GM12878 (cell line): ENCODE measurements at regions not wholly inside any gene's neighbourhood (a gene's known extent, or its start where the extent isn't known, plus 50 kb on each side); places are given as distances from the start of the nearest gene placed in this dataset.
A peak's percentile ranks its signal among the peaks of the same experiment; 100 is the strongest.

Source experiments
- BCL11A ChIP-seq: IDR thresholded peaks from 2 replicates; pipeline ENCODE4 v1.6.1; 2011; ENCODE audit warnings: low read depth, low read length
- BCLAF1 ChIP-seq: fragments of 450-650 bp; IDR thresholded peaks from 2 replicates; pipeline ENCODE4 v1.6.1; 2017; ENCODE audit warnings: antibody characterized with exemption, mild to moderate bottlenecking, moderate library complexity
- CEBPZ ChIP-seq: fragments of 150-350 bp; IDR thresholded peaks from 2 replicates; pipeline ENCODE4 v1.6.1; 2016; ENCODE audit warnings: low read depth, low read length
- CHD2 ChIP-seq: IDR thresholded peaks from 2 replicates; pipeline ENCODE4 v1.6.1; 2011; ENCODE audit warnings: low read depth, low read length, improper control_type of control experiment, borderline replicate concordance
- E2F8 ChIP-seq: fragments of 450-650 bp; IDR thresholded peaks from 2 replicates; pipeline ENCODE4 v1.6.1; 2018; ENCODE audit warnings: mild to moderate bottlenecking, low read depth, moderate library complexity; ENCODE audit not compliant: partially characterized antibody
- EGR1 ChIP-seq, 2 experiments: IDR thresholded peaks; 1 replicate in 1 of 2; 2 replicates in 1 of 2; pipeline ENCODE4 v1.6.1; 2011 to 2012; ENCODE audit warnings: low read depth in 2 of 2, low read length in 2 of 2, borderline replicate concordance in 1 of 2, mild to moderate bottlenecking in 1 of 2, moderate library complexity in 1 of 2
- ESRRA ChIP-seq: IDR thresholded peaks from 2 replicates; pipeline ENCODE4 v1.6.1; 2012; ENCODE audit warnings: mild to moderate bottlenecking, low read length, improper control_type of control experiment
- HCFC1 ChIP-seq: fragments of 150-350 bp; IDR thresholded peaks from 2 replicates; pipeline ENCODE4 v1.6.1; 2014; ENCODE audit warnings: low read length
- HDAC2 ChIP-seq: fragments of 200-600 bp; sonication (generic); IDR thresholded peaks from 2 replicates; pipeline ENCODE4 v1.6.1; 2017
- JUND ChIP-seq: IDR thresholded peaks from 2 replicates; pipeline ENCODE4 v1.6.1; 2012; ENCODE audit warnings: low read depth, mild to moderate bottlenecking, low read length, improper control_type of control experiment, moderate library complexity
- KLF5 ChIP-seq: fragments of 450-650 bp; IDR thresholded peaks from 2 replicates; pipeline ENCODE4 v1.6.1; 2014; ENCODE audit warnings: mild to moderate bottlenecking; ENCODE audit not compliant: partially characterized antibody
- MAX ChIP-seq: IDR thresholded peaks from 2 replicates; pipeline ENCODE4 v1.6.1; 2012; ENCODE audit warnings: low read depth, low read length, improper control_type of control experiment
- MYB ChIP-seq: fragments of 150-350 bp; IDR thresholded peaks from 2 replicates; pipeline ENCODE4 v1.6.1; 2014; ENCODE audit warnings: mild to moderate bottlenecking, low read depth, low read length, borderline replicate concordance
- NBN ChIP-seq: fragments of 450-650 bp; IDR thresholded peaks from 2 replicates; pipeline ENCODE4 v1.6.1; 2016
- PML ChIP-seq: IDR thresholded peaks from 2 replicates; pipeline ENCODE4 v1.6.1; 2012; ENCODE audit warnings: low read length, inconsistent platforms
- POU2F2 ChIP-seq: IDR thresholded peaks from 3 replicates; pipeline ENCODE4 v1.6.1; 2011; ENCODE audit warnings: low read depth, mild to moderate bottlenecking, low read length, borderline replicate concordance
- RAD21 ChIP-seq: IDR thresholded peaks from 2 replicates; pipeline ENCODE4 v1.6.1; 2011; ENCODE audit warnings: mild to moderate bottlenecking, low read depth, low read length, moderate library complexity; ENCODE audit not compliant: insufficient read depth
- SIN3A ChIP-seq: IDR thresholded peaks from 2 replicates; pipeline ENCODE4 v1.6.1; 2012; ENCODE audit warnings: low read depth, low read length, improper control_type of control experiment
- SRF ChIP-seq, 2 experiments: IDR thresholded peaks; 2 replicates each; pipeline ENCODE4 v1.6.1; 2011; ENCODE audit warnings: low read depth in 2 of 2, low read length in 2 of 2, mild to moderate bottlenecking in 1 of 2, moderate library complexity in 1 of 2
- TAF1 ChIP-seq: IDR thresholded peaks from 2 replicates; pipeline ENCODE4 v1.6.1; 2011; ENCODE audit warnings: mild to moderate bottlenecking, low read depth, low read length, borderline replicate concordance
- ZNF622 ChIP-seq: fragments of 450-650 bp; IDR thresholded peaks from 2 replicates; pipeline ENCODE4 v1.6.1; 2017; ENCODE audit warnings: mild to moderate bottlenecking, inconsistent platforms
- TF ChIP-seq, protein P1 (sequence below): fragments of 450-650 bp; IDR thresholded peaks from 2 replicates; pipeline ENCODE4 v1.6.1; 2017; ENCODE audit warnings: mild to moderate bottlenecking

DNA sequence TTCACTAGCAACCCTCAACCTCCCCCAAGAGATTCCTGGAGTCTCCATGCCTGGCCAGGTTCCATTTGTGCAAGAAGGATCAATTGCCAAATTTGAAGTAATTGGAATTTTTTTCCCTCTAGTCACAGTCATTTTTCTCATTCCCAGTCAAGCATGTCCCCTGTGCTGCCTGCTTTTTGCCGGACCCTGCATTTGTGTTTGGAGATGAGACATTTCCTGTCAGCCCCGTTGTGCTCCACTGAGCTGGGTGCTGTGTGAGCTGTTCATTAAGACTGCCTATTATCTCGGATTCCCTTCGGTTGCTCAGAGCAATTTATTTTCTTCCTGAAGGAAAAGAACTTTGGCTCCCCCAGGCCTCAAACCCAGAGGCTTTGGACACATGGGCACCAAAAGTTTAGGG is 201.0 kb upstream of the NLRP1 start (continued):
- TF ChIP-seq E2F8 (no peak), HCFC1 (no peak), NBN (no peak), POU2F2 (no peak), EGR1 (IDR thresholded peaks at IDR 0.05; ENCODE audit: borderline replicate concordance in 1 of 2, low read depth in 2 of 2, low read length in 2 of 2) (no peak), BCLAF1 (no peak), CHD2 (no peak), SIN3A (no peak), BCL11A (0 out of 2 replicates have a peak, but pooled peaks have one; percentile 37), MYB (no peak), PML (no peak), TAF1 (no peak), ZNF622 (no peak), KLF5 (no peak), JUND (no peak), HDAC2 (no peak), RAD21 (no peak), ESRRA (no peak), SRF (IDR thresholded peaks at IDR 0.05; ENCODE audit: low read depth in 2 of 2, low read length in 2 of 2) (no peak), CEBPZ (no peak), MAX (no peak)
- TF ChIP-seq, protein P1, sequence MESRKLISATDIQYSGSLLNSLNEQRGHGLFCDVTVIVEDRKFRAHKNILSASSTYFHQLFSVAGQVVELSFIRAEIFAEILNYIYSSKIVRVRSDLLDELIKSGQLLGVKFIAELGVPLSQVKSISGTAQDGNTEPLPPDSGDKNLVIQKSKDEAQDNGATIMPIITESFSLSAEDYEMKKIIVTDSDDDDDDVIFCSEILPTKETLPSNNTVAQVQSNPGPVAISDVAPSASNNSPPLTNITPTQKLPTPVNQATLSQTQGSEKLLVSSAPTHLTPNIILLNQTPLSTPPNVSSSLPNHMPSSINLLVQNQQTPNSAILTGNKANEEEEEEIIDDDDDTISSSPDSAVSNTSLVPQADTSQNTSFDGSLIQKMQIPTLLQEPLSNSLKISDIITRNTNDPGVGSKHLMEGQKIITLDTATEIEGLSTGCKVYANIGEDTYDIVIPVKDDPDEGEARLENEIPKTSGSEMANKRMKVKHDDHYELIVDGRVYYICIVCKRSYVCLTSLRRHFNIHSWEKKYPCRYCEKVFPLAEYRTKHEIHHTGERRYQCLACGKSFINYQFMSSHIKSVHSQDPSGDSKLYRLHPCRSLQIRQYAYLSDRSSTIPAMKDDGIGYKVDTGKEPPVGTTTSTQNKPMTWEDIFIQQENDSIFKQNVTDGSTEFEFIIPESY, result no peak
